Neuronal stem cell (in vitro differentiated cells): ENCODE measurements at regions not wholly inside any gene's neighbourhood (a gene's known extent, or its start where the extent isn't known, plus 50 kb on each side); places are given as distances from the start of the nearest gene placed in this dataset.
A peak's percentile ranks its signal among the peaks of the same experiment; 100 is the strongest.
"Not testable (repeated sequence)": the region's sequence is repeated elsewhere in the genome, so short reads cannot be mapped to it uniquely, and the experiment has no call there.

Experiments
- DNase-seq: peaks from one replicate; pipeline ENCODE4 v3.0.0-alpha.2; 2013; ENCODE audit warnings: low spot score
- H2AFZ ChIP-seq: one replicate; pipeline ENCODE4 v1.6.1; 2013; ENCODE audit warnings: mild to moderate bottlenecking, low read length, inconsistent platforms
- H2AK5ac ChIP-seq: 2 replicates; pipeline ENCODE4 v1.6.1; 2013; ENCODE audit warnings: low read depth, mild to moderate bottlenecking, inconsistent platforms, low read length, moderate library complexity, mixed read lengths
- H2BK120ac ChIP-seq: 2 replicates; pipeline ENCODE4 v1.6.1; 2013; ENCODE audit warnings: low read depth, mild to moderate bottlenecking, inconsistent platforms, low read length, moderate library complexity, mixed read lengths
- H2BK12ac ChIP-seq: one replicate; pipeline ENCODE4 v1.6.1; 2013; ENCODE audit warnings: low read length, inconsistent platforms
- H2BK15ac ChIP-seq: 2 replicates; pipeline ENCODE4 v1.6.1; 2013; ENCODE audit warnings: mild to moderate bottlenecking, low read length, inconsistent platforms, mixed read lengths
- H2BK5ac ChIP-seq: one replicate; pipeline ENCODE4 v1.6.1; 2013; ENCODE audit warnings: inconsistent platforms, mild to moderate bottlenecking, low read length, moderate library complexity
- H3K14ac ChIP-seq: one replicate; pipeline ENCODE4 v1.6.1; 2013; ENCODE audit warnings: low read length, inconsistent platforms
- H3K18ac ChIP-seq: 2 replicates; pipeline ENCODE4 v1.6.1; 2013; ENCODE audit warnings: low read length, inconsistent platforms
- H3K23ac ChIP-seq: 2 replicates; pipeline ENCODE4 v1.6.1; 2013; ENCODE audit warnings: low read depth, mild to moderate bottlenecking, mixed read lengths, low read length, inconsistent platforms; ENCODE audit not compliant: poor library complexity
- H3K27ac ChIP-seq: replicated peaks from 3 replicates; pipeline ENCODE4 v1.5.1; 2013; ENCODE audit warnings: low read length, inconsistent platforms
- H3K27me3 ChIP-seq, 3 experiments: 2 replicates each; pipeline ENCODE4 v1.6.1; 2013; ENCODE audit warnings: low read length in 3 of 3, mild to moderate bottlenecking in 2 of 3, inconsistent platforms in 1 of 3, low read depth in 1 of 3, mixed read lengths in 1 of 3, moderate library complexity in 1 of 3; ENCODE audit not compliant: control insufficient read depth in 3 of 3, insufficient read depth in 3 of 3
- H3K36me3 ChIP-seq, 2 donors: replicated peaks in 1 of 2; 2 replicates each; pipeline ENCODE4 v1.6.1; 2013; ENCODE audit warnings: low read length in 2 of 2; ENCODE audit not compliant: control insufficient read depth in 2 of 2, insufficient read depth in 2 of 2
- H3K4ac ChIP-seq: 2 replicates; pipeline ENCODE4 v1.6.1; 2013; ENCODE audit warnings: inconsistent platforms, mild to moderate bottlenecking, low read length, moderate library complexity
- H3K4me1 ChIP-seq, 2 donors: 1 replicate in 1 of 2; 2 replicates in 1 of 2; pipeline ENCODE4 v1.6.1; 2013; ENCODE audit warnings: low read length in 2 of 2, low read depth in 1 of 2; ENCODE audit not compliant: control insufficient read depth in 2 of 2, insufficient read depth in 1 of 2
- H3K4me2 ChIP-seq: one replicate; pipeline ENCODE4 v1.6.1; 2013; ENCODE audit warnings: mild to moderate bottlenecking, low read length, inconsistent platforms; ENCODE audit not compliant: insufficient read depth, poor library complexity, severe bottlenecking
- H3K4me3 ChIP-seq, 2 donors: 2 replicates each; pipeline ENCODE4 v1.5.1; 2013; ENCODE audit warnings: low read length in 2 of 2, mild to moderate bottlenecking in 2 of 2, inconsistent platforms in 1 of 2, moderate library complexity in 1 of 2
- H3K79me1 ChIP-seq: one replicate; pipeline ENCODE4 v1.6.1; 2013; ENCODE audit warnings: low read depth, mild to moderate bottlenecking, inconsistent platforms, low read length, moderate library complexity
- H3K9ac ChIP-seq: one replicate; pipeline ENCODE4 v1.6.1; 2013; ENCODE audit warnings: mild to moderate bottlenecking, low read depth, low read length, inconsistent platforms; ENCODE audit not compliant: poor library complexity
- H3K9me3 ChIP-seq, 2 donors: replicated peaks in 1 of 2; 2 replicates each; pipeline versions ENCODE3 to v1.6.1; 2013; ENCODE audit warnings: low read length in 2 of 2, mild to moderate bottlenecking in 2 of 2, inconsistent platforms in 1 of 2, low read depth in 1 of 2, mixed read lengths in 1 of 2, moderate library complexity in 1 of 2; ENCODE audit not compliant: control insufficient read depth in 2 of 2, insufficient read depth in 1 of 2
- H4K8ac ChIP-seq: one replicate; pipeline ENCODE4 v1.6.1; 2013; ENCODE audit warnings: low read depth, mild to moderate bottlenecking, inconsistent platforms, low read length, moderate library complexity
- H4K91ac ChIP-seq: one replicate; pipeline ENCODE4 v1.6.1; 2013; ENCODE audit warnings: low read length, low read depth, mild to moderate bottlenecking, inconsistent platforms; ENCODE audit not compliant: poor library complexity
- WGBS, 2 donors: extraction: QIAGEN DNeasy Blood & Tissue Kit; methylation state at CpG; one replicate each; pipeline ENCODE4 v1.1.7; 2013; ENCODE audit warnings: missing lambda C conversion rate in 2 of 2, mixed read lengths in 1 of 2; ENCODE audit not compliant: insufficient read length in 2 of 2, insufficient replicate concordance in 1 of 2; ENCODE audit errors: extremely low coverage in 2 of 2; 5-methylcytosine and 5-hydroxymethylcytosine counted together

DNA sequence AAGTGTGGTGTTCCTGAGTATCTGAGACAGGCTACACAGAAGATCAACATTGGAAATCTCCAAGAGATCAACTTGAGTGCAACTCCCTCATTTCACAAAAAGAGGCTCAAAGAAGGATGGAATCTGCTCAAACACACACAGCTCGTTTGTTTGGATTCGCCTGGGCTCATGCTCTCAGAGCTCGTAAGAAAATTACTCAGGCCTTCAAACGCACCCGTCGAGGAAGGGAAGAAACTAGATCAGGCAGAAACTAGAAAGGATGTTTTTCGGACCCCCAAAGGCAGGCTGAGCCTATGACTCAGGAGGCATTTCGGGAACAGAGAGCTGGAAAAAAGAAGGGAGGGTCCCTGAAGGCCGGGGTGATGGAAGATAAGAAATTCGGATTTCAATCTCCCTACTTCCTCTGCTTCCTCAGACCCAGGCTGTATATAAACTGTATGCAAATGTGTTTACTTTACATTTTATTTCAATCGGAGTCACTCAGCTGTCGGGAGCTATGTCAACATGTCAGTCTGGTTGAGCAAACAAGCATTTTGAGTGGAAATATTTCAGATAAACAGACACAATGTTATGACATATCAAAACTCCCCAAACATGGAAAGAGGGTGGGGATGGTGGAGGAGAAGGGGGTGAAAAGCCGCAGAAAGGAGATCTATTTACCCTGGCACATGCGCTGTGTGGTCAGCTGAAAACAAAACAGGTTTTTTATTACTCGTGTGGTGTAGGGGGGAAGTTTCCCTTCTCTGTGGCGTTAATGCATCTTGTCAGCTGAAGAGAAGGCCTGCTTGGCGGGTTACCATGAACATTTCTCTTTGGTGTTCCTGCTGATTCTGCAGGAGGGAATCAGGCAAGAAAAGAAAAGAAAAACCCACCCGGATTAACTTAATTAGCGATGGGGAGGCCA is 129.1 kb upstream of the TBX3 start:
- Histone ChIP-seq H2AK5ac (no peak overlapping the region), H3K23ac (no peak overlapping the region), H3K79me1 (no peaks in the 10 kb centered on the region), H4K91ac (no peak overlapping the region), H3K27ac (no peak overlapping the region), H2BK120ac (no peak overlapping the region), H3K18ac (no peak overlapping the region), H2BK5ac (no peak overlapping the region), H3K9me3 (no peaks in the 10 kb centered on the region), H3K4ac (no peak overlapping the region), H4K8ac (no peak overlapping the region), H2BK12ac (no peak overlapping the region), H2AFZ (no peak overlapping the region), H2BK15ac (no peak overlapping the region), H3K14ac (no peak overlapping the region), H3K27me3 (peaks cover 0 to 10% (median 8%) of the 10 kb centered on the region in 3 experiments), H3K36me3 (no peaks in the 10 kb centered on the region), H3K9ac (no peak overlapping the region), H3K4me3 (no peak overlapping the region), H3K4me1 (peaks cover 0 to 7% of the 10 kb centered on the region in 2 donors), H3K4me2 (no peak overlapping the region)
- WGBS, 2 donors, result no CpG with 5 or more reads among the region's 19 CpGs
- DNase-seq, result peak; percentile 59

DNA sequence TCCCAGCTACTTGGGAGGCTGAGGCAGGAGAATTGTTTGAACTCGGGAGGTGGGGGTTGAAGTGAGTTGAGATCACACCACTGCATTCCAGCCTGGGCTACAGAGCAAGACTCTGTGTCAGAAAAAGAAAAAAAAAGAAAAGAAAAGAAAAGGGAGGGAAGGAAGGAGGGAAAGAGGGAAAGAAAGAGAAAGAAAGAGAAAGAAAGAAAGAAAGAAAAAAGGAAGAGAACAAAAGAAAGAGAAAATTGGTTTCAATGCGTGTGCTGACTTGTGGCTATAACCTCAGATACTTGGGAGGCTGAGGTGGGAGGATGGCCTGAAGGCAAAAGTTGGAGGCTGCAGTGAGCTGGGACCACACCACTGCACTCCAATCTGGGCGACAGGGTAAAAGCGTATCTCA is 128.4 kb upstream of the TBX3 start:
- H4K91ac ChIP-seq, result no peak overlapping the region
- no peak overlapping the region for H3K18ac ChIP-seq
- no peak for DNase-seq
- H3K23ac ChIP-seq, result no peak overlapping the region
- H3K79me1 ChIP-seq, result no peaks in the 10 kb centered on the region
- H3K4ac ChIP-seq, result no peak overlapping the region
- no peak overlapping the region for H3K9ac ChIP-seq
- H3K14ac ChIP-seq, result no peak overlapping the region
- WGBS, 2 donors, result 100% methylated on average over 1 of the region's 4 CpGs; no CpG with 5 or more reads in 1 of the 2 donors
- peaks cover 0 to 6% of the 10 kb centered on the region in 2 donors for H3K4me1 ChIP-seq
- H4K8ac ChIP-seq, result no peak overlapping the region
- H3K9me3 ChIP-seq, result no peaks in the 10 kb centered on the region
- H2AK5ac ChIP-seq, result no peak overlapping the region
- no peak overlapping the region for H2BK5ac ChIP-seq
- no peak overlapping the region for H2BK120ac ChIP-seq
- H2AFZ ChIP-seq, result no peak overlapping the region
- H3K27ac ChIP-seq, result no peak overlapping the region
- no peak overlapping the region for H3K4me3 ChIP-seq
- peaks cover 0 to 8% (median 8%) of the 10 kb centered on the region in 3 experiments for H3K27me3 ChIP-seq
- H2BK15ac ChIP-seq, result no peak overlapping the region
- H3K4me2 ChIP-seq, result no peak overlapping the region
- no peak overlapping the region for H2BK12ac ChIP-seq
- no peaks in the 10 kb centered on the region for H3K36me3 ChIP-seq

DNA sequence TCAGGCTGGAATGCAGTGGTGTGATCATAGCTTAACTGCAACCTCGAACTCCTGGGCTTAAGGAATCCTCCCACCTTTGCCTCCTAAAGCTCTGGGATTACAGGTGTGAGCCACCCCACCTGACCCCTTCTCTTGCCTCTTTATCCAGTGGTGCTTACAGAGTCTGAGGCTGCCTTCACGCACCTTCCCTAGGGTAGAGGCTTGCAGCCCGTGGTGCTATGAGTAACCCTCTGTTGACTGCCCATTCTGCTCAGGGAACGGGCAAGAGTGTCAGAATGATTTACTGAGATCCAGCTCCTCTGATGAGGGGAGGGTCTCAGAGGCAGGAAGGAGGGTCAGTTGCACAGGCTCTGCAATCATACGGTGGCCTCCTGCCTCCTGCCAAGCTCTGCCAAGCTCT is 125.1 kb upstream of the TBX3 start:
- no CpG with 5 or more reads among the region's 5 CpGs for WGBS, 2 donors

DNA sequence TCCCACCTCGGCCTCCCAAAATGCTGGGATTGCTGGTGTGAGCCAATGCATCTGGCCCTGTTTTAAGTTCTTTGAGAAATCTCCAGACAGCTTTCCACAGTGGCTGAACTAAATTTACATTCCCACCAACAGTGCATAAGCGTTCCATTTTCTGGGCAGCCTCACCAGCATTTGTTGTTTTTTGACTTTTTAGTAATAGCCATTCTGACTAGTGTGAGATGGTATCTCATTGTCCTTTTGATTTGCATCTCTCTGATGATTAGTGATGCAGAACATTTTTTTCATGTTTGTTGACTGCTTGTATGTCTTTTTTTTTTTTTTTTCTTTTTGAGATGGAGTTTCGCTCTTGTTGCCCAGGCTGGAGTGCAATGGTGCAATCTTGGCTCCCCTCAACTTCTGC is 117.4 kb upstream of the TBX3 start:
- not testable (repeated sequence) for H3K9me3 ChIP-seq, H3K18ac ChIP-seq, H3K14ac ChIP-seq, H3K4me3 ChIP-seq, H3K27ac ChIP-seq, H3K9ac ChIP-seq, DNase-seq, H2BK15ac ChIP-seq, H3K79me1 ChIP-seq, H2AK5ac ChIP-seq, H2BK12ac ChIP-seq, H3K36me3 ChIP-seq, H3K4ac ChIP-seq, H2BK5ac ChIP-seq, H3K4me1 ChIP-seq, H4K8ac ChIP-seq, H2BK120ac ChIP-seq, H2AFZ ChIP-seq, H3K4me2 ChIP-seq, H4K91ac ChIP-seq, H3K27me3 ChIP-seq, H3K23ac ChIP-seq
- WGBS, 2 donors, result no CpG with 5 or more reads among the region's 3 CpGs

More for the DNA sequence above, 125.1 kb upstream of the TBX3 start:
- H2AK5ac ChIP-seq, result no peak overlapping the region
- H3K4me3 ChIP-seq, result no peak overlapping the region
- no peak overlapping the region for H3K4ac ChIP-seq
- peak overlapping the region; percentile 60 for H3K18ac ChIP-seq
- peak overlapping the region; percentile 10 for H3K23ac ChIP-seq
- no peak overlapping the region for H2BK120ac ChIP-seq
- no peak for DNase-seq
- no peak overlapping the region for H2BK15ac ChIP-seq
- H3K36me3 ChIP-seq, result no peaks in the 10 kb centered on the region
- H4K91ac ChIP-seq, result no peak overlapping the region
- H3K4me2 ChIP-seq, result no peak overlapping the region
- H3K4me1 ChIP-seq, result peaks cover 0 to 3% of the 10 kb centered on the region in 2 donors
- H3K9me3 ChIP-seq, result no peaks in the 10 kb centered on the region
- H4K8ac ChIP-seq, result no peak overlapping the region
- H3K27me3 ChIP-seq, result peaks cover 0 to 8% (median 3%) of the 10 kb centered on the region in 3 experiments
- no peak overlapping the region for H3K9ac ChIP-seq
- H2AFZ ChIP-seq, result no peak overlapping the region
- no peak overlapping the region for H3K14ac ChIP-seq
- no peak overlapping the region for H2BK5ac ChIP-seq
- H2BK12ac ChIP-seq, result no peak overlapping the region
- H3K79me1 ChIP-seq, result no peaks in the 10 kb centered on the region
- no peak overlapping the region for H3K27ac ChIP-seq
